Keratinocyte (primary cell): ENCODE measurements at regions not wholly inside any gene's neighbourhood (a gene's known extent, or its start where the extent isn't known, plus 50 kb on each side); places are given as distances from the start of the nearest gene placed in this dataset.

Experiments used
- DNase-seq: peaks from one replicate; pipeline ENCODE4 v3.0.0-alpha.2; 2011; ENCODE audit warnings: low read depth, missing footprints, low spot score
- FAIRE-seq: peaks from 2 replicates; lab custom pipeline; 2011; peaks lifted over from hg19 to GRCh38; lab: Jason Lieb, UNC
- H2AFZ ChIP-seq: 2 replicates; pipeline ENCODE4 v1.6.0; 2012; ENCODE audit warnings: low read length, control low read depth, inconsistent platforms; ENCODE audit not compliant: control insufficient read depth
- H3K27ac ChIP-seq: 2 replicates; pipeline ENCODE4 v1.5.1; 2011; ENCODE audit warnings: low read length; ENCODE audit not compliant: control insufficient read depth, insufficient read depth
- H3K27me3 ChIP-seq: 3 replicates; pipeline ENCODE4 v1.6.0; 2011; ENCODE audit warnings: low read length; ENCODE audit not compliant: control insufficient read depth, insufficient read depth; ENCODE audit errors: extremely low read depth
- H3K36me3 ChIP-seq, 2 experiments: 2 replicates in 1 of 2; 3 replicates in 1 of 2; pipeline ENCODE4 v1.5.1; 2011; ENCODE audit warnings: low read length in 2 of 2, mild to moderate bottlenecking in 1 of 2; ENCODE audit not compliant: control insufficient read depth in 2 of 2, insufficient read depth in 2 of 2; ENCODE audit errors: extremely low read depth in 1 of 2
- H3K4me1 ChIP-seq: 3 replicates; pipeline ENCODE4 v1.5.1; 2011; ENCODE audit warnings: low read length; ENCODE audit not compliant: control insufficient read depth, insufficient read depth; ENCODE audit errors: extremely low read depth
- H3K4me2 ChIP-seq: 3 replicates; pipeline ENCODE4 v1.6.0; 2011; ENCODE audit warnings: low read depth, low read length; ENCODE audit not compliant: control insufficient read depth, insufficient read depth; ENCODE audit errors: extremely low read depth
- H3K4me3 ChIP-seq, 3 experiments: fragments of 200-600 bp in 1 of 3; sonication (generic) in 1 of 3; 2 replicates in 2 of 3; 3 replicates in 1 of 3; pipeline ENCODE4 v1.5.1; 2011 to 2016; ENCODE audit warnings: low read length in 3 of 3, mild to moderate bottlenecking in 3 of 3, control low read depth in 2 of 3, inconsistent platforms in 1 of 3, low read depth in 1 of 3, mixed read lengths in 1 of 3, mixed run types in 1 of 3, moderate library complexity in 1 of 3; ENCODE audit not compliant: control insufficient read depth in 2 of 3, insufficient read depth in 2 of 3; ENCODE audit errors: extremely low read depth in 1 of 3
- H3K79me2 ChIP-seq: 2 replicates; pipeline ENCODE4 v1.6.0; 2012; ENCODE audit warnings: low read length; ENCODE audit not compliant: control insufficient read depth, insufficient read depth
- H3K9ac ChIP-seq: 3 replicates; pipeline ENCODE4 v1.6.0; 2011; ENCODE audit warnings: low read length; ENCODE audit not compliant: control insufficient read depth, insufficient read depth; ENCODE audit errors: extremely low read depth
- H3K9me1 ChIP-seq: 3 replicates; pipeline ENCODE4 v1.6.0; 2011; ENCODE audit warnings: low read length; ENCODE audit not compliant: control insufficient read depth, insufficient read depth; ENCODE audit errors: extremely low read depth
- H3K9me3 ChIP-seq: 2 replicates; pipeline ENCODE4 v1.5.1; 2012; ENCODE audit warnings: low read depth, low read length; ENCODE audit not compliant: control insufficient read depth
- H4K20me1 ChIP-seq: 3 replicates; pipeline ENCODE4 v1.6.0; 2011; ENCODE audit warnings: low read length; ENCODE audit not compliant: control insufficient read depth, insufficient read depth; ENCODE audit errors: extremely low read depth
- CTCF ChIP-seq, 3 experiments: IDR thresholded peaks in 1 of 3; conservative IDR thresholded peaks in 1 of 3; optimal IDR thresholded peaks in 1 of 3; 2 replicates in 2 of 3; 3 replicates in 1 of 3; pipeline versions ENCODE3 to v1.5.1; 2011; ENCODE audit warnings: low read length in 3 of 3, mild to moderate bottlenecking in 3 of 3, moderate library complexity in 2 of 3, control low read depth in 1 of 3, inconsistent platforms in 1 of 3; ENCODE audit not compliant: insufficient read depth in 2 of 3; ENCODE audit errors: extremely low read depth in 1 of 3
- EZH2 ChIP-seq: IDR thresholded peaks from one replicate; pipeline ENCODE4 v1.6.1; 2012; ENCODE audit warnings: inconsistent platforms, mild to moderate bottlenecking, low read length, moderate library complexity
- dilution Hi-C: fragments of 300-500 bp; cut with MboI; formaldehyde crosslinking; loops from one replicate; pipeline ENCODE4 v1.7.0; 2020; ENCODE audit warnings: low sequenced_read_pairs; ENCODE audit not compliant: extremely low pct_ligation_motif_present

GRCh38 chr10:29941476-29941875 is 117.9 kb downstream of the JCAD start:
- no peak overlapping the region for H3K27ac ChIP-seq
- no peak overlapping the region for H3K4me3 ChIP-seq
- H2AFZ ChIP-seq = no peak overlapping the region
- no peak overlapping the region for H3K9ac ChIP-seq
- peaks cover under 1% of the 10 kb centered on the region for H3K4me1 ChIP-seq
- no peaks in the 10 kb centered on the region for H4K20me1 ChIP-seq
- no peaks in the 10 kb centered on the region for H3K9me3 ChIP-seq
- no peaks in the 10 kb centered on the region for H3K79me2 ChIP-seq
- no peaks in the 10 kb centered on the region for H3K36me3 ChIP-seq
- dilution Hi-C loops = no loop called here
- TF ChIP-seq CTCF (optimal IDR thresholded peaks at IDR 0.05 in 1 of 3, IDR thresholded peaks at IDR 0.05 in 1 of 3, conservative IDR thresholded peaks at IDR 0.05 in 1 of 3; ENCODE audit: extremely low read depth in 1 of 3, insufficient read depth in 2 of 3, low read length in 3 of 3) (no peak), EZH2 (no peak)
- no peak overlapping the region for H3K4me2 ChIP-seq
- H3K27me3 ChIP-seq = no peaks in the 10 kb centered on the region
- H3K9me1 ChIP-seq = no peaks in the 10 kb centered on the region
- DNase-seq = no peak
- FAIRE-seq = no peak

- no peak for DNase-seq
- no peak overlapping the region for H3K27ac ChIP-seq
These were observed 126.4 kb downstream of the JCAD start for GRCh38 chr10:29932991-29933390.

More at GRCh38 chr10:29932991-29933390, 126.4 kb downstream of the JCAD start:
- dilution Hi-C loops = no loop called here
- Histone ChIP-seq H3K4me1 (no peaks in the 10 kb centered on the region), H3K9me1 (no peaks in the 10 kb centered on the region), H3K27me3 (no peaks in the 10 kb centered on the region), H3K9ac (no peak overlapping the region), H3K9me3 (no peaks in the 10 kb centered on the region), H2AFZ (no peak overlapping the region), H3K36me3 (no peaks in the 10 kb centered on the region), H3K4me3 (no peak overlapping the region), H3K4me2 (no peak overlapping the region), H3K79me2 (no peaks in the 10 kb centered on the region), H4K20me1 (no peaks in the 10 kb centered on the region)
- TF ChIP-seq CTCF (optimal IDR thresholded peaks at IDR 0.05 in 1 of 3, IDR thresholded peaks at IDR 0.05 in 1 of 3, conservative IDR thresholded peaks at IDR 0.05 in 1 of 3; ENCODE audit: extremely low read depth in 1 of 3, insufficient read depth in 2 of 3, low read length in 3 of 3) (no peak), EZH2 (no peak)
- FAIRE-seq = peak; percentile 17
